ENCODE measurements at regions not wholly inside any gene's neighbourhood (a gene's known extent, or its start where the extent isn't known, plus 50 kb on each side); places are given as distances from the start of the nearest gene placed in this dataset.
"Not testable (repeated sequence)": the region's sequence is repeated elsewhere in the genome, so short reads cannot be mapped to it uniquely, and the experiment has no call there.

DNA sequence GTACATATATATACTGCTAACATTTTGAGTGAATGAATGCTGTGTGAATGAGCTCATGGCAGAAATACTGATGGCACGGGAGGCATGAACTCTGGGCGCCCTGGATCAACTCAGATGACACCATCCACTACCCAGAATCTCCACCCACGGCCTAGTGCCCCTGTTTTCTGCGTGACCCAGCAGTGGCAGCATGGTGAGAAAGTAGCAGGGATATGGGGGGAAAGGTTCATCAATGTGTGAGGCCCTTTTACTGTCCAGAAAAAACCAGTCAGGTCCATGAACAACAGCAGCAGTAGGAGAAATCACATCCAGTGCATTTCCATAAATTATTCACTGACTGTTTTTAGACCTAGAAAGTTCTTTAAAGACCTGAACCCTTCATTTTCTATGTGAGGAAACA is 391.0 kb upstream of the NRP1 start:
- DNase-seq = no peak

DNA sequence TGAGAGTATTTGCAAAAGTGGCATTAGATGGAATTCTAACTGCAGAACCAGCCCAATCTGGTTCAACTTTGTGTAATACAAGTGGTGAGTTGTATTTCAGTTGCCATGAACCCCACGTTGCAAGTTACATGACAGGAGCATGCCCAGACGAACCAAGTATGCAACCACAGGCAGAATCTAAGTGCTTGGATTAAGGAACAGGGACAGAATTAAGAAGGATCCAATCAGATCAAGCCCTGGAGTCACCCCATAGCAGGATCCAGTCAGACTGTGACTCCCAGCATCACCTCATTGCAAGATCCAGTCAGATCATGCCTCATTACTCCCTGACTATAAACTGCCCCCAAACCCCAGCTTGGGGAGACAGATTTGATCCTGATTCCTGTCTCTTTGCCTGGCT is 388.7 kb upstream of the NRP1 start:
- DNase-seq = no peak

DNA sequence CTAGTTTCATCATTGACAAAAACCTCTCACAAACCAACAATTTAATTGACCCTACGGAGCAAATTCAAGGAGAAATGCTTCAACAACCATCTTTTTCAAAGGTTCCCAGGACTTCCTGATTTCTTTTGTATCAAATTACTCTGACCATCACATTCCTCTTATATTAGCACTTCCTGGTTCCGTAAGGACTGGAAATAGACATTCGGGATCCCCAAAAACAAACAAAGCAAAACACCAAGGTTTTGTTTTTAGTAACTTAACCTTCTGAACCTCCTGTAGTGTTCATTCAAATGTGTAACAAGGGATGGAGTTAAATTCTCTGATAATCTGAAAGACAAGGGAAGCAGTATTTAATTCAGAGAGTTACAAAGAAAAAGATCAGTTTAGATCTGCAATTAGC is 387.6 kb upstream of the NRP1 start:
- DNase-seq = no peak

DNA sequence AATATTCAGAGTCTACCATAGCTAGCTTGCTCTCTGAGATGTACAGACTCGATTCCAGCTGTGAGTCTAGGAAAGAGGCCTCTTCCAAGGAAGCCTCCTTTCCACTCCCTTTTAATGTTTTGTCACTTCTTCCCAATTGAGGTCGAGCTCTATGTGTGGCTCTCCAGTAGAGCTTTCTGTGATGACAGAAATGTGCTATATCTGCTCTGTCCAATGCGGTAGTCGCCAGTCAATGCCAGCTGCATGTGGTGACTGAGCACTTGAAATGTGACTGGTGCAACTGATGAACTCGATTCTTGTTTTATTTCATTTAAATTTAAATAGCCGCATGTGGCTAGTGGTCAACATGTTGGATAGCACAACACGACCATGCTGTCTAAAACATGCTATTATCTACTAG is 387.0 kb upstream of the NRP1 start:
- no peak for DNase-seq

DNA sequence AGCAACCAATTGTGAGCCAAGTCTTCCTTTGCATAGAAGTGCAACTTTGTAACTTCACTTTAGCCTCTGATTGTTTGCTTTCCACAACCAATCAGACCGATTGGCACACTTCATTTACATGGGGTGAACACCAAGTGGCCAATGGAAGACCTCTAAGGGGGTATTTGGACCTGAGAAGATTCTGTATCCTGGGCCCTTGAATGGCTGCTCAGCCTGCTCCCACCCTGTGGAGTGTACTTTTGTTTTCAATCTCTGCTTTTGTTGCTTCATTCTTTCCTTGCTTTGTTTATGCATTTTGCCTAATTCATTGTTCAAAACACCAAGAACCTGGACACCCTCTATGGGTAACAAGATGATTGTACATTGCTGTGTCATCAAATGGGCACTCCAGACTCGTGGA is 385.7 kb upstream of the NRP1 start:
- no peak for DNase-seq

DNA sequence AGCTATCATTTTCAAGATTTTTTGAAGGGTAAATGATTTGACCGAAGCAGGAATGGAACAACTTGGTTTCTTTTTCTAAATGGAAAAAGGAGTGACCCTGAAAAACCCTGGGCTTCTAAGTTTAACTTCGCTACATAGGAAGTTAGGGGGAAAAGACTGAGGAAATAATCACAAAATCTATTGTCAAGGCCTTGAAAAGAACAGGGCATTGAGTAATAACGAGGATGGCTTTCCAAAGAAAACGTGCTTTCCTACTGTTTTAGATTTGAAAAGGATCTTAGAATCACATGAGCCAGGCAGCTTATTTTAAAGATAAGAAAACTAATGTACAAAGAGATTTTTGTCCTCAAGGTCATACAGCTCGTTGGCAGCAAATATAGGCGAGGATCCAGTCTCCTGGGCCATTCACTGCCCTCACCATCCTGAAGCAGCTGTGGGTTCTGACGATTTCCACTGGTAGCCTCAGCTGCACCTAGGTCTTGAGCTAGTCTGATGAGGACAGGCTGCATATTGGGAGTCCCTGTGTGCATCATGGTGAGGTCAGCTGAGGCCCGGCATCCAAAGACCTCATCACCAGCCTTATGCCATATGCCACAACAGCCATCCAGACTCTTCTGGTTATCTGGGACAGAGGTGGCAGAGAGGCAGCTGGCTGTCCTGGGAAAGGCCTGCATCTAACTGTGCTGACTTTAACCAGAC is 384.7 kb upstream of the NRP1 start:
- no peak for DNase-seq

DNA sequence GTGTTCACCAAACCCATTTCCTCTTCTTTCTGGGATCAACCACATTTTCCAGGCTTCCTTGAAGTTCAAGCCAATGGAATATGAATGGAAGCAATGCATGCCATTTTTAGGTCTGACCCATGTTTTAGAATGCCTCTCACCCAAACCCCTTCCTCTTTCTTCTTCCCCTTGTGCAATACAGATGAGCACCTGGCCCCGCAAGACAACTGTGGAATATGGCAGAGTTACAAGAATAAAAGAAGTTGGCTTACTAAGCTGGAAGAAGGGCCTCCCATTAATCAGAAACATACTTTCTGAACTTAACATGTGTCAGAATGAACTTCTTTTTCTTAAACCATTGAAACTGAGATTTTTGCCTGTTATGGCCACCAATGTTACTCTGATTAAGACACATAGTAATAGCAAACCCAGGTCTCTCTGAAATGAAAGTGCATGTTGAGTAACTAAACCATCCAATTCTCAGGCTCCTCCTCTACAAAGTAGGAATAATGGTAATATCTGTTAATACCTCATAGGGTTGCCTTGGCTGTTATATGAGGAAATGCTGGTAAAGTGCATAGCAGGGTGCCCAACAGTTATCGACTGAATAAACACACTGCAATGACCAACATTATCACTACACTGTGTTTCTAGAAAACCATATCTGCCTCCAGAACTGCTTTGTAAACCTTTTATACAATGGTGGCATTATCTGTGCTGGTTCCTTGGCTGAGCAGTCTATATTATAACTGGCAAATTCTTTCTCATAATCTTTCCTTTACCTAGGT is 382.2 kb upstream of the NRP1 start:
- DNase-seq = no peak

DNA sequence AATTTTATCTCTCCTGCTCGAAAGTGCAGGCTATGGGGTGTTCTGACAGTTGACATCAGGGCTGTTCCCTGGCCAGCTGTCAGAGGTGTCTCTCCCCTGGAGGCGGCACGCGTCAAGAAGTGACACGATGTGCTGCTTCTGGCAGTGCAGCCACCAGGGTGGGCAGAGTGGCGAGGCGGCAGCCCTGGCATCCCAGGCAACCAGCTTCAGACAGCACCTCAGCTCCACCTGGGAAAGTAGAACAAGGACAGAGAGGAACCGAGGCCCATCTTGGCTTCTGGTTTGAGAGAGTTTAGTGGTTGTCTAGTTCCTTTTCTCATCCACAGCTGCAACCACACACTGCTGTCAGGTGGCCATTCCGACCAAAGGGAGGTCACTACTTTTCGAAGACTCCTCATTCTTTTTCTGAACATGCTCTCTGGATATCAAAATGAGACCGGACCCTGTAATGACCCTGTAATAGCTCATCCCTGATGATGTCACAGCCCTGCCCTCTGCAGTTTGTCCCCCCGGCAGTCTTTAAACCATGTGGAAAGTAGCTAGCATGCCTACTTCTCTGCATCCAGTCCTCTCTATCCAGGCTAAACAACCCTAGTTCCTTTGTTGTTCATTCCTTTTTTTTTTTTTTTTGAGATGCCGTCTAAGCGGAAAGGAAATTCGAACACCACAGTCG is 381.0 kb upstream of the NRP1 start:
- DNase-seq = no peak

DNA sequence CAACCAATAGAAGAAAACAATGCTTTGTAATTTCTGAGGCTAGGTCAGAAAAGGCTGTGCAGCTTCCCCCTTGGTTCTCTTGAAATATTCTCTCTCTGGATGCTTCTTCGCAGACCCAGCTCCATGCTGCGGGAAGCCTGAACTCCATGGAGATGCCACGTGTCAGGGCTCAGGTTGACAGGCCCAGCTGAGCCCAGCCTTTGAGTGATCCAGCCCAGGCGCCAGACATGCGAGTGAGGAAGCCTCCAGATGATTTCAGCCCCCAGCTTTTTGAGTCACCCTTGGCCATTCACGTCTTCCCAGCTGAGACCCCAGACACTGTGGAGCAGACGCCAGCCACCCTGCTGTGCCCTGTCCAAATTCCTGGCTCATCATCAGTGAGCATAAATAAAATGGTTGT is 378.4 kb upstream of the NRP1 start:
- DNase-seq = no peak

DNA sequence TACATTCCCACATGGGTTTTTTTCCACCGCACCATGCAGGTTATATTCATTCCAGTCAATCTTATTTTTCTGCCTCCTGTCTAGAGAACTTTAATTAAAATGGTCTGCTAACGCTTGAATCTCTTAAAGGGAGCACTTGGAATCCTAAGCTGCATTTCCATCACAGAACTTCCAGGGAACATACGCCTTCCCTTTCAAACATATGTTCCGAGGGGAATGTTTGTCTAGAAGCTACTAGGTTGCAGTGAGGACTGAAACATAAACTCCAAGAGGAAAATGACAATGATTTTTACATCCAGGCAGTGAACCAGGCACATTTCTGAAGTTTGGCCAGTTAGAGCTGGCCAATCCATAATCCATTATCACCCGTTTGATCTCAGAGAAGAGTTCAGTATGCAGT is 375.5 kb upstream of the NRP1 start:
- no peak for DNase-seq

DNA sequence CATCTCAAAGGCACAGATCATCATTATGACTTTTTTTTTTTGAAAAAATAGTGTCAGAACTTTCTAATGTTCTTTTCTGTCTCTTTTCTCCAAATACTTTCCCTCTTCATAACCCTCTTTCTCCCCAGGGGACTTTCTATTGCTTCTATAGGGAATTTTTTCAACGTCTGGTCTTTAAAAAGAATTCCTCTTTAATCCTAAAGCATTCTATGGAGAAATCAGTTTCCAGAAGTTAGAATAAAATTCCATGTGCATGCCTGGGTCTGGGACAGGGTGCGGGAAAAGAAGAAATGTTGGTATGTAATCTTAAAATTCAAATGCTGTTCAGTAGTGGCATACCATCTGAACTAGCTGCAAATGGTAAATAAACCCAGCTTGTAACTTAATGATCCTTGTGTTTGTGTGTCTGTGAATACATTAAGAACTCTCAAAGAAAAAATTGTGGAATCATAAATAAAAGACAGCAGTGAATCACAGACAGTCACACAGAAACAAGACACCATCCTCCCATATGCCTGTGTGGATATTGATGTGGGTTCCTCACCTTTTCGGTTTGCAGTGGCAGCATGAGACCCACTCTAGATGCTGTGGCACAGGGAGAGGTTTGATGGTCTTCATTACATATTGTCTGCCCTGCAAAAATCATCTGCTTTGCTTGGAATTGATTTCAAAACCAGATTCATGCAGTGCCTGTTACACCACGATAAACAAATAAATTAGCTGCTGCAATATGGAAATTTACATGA is 374.7 kb upstream of the NRP1 start:
- DNase-seq = no peak

DNA sequence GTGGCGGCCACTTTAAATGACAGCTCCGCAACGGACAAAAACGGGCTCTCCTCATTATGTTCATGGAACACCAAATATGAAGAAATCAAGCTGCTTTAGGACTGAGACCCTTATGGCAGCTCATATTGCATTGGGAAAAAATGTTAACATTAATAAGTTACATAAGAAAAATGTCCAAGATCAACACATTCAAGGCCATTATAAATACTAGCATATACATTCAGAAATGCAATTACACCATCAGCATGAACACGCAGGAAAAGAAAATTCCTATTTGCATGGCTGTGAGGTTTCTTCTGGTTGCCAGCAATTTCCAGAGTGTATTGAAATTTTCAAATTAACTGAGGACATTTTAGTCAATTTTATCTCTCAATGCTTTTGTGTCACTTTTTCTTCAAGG is 374.1 kb upstream of the NRP1 start:
- no peak for DNase-seq

DNA sequence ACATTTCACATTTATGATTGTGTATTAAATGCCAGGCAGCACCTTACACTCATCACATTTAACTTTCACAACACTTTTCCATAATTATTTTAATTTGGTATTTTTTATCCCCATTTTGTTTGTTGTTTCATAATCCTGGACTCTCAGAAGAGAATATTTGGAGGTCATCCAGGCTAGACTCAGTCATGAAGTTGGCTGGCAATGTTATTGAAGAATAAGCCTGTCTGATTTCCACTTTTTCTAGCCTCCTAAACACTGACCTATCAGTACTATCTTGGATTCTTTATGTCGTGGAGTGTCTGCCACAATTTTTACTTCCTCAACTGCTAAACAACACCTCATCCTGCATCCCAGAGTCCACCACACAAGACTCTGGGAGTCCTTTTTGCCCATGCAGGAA is 372.3 kb upstream of the NRP1 start:
- no peak for DNase-seq

DNA sequence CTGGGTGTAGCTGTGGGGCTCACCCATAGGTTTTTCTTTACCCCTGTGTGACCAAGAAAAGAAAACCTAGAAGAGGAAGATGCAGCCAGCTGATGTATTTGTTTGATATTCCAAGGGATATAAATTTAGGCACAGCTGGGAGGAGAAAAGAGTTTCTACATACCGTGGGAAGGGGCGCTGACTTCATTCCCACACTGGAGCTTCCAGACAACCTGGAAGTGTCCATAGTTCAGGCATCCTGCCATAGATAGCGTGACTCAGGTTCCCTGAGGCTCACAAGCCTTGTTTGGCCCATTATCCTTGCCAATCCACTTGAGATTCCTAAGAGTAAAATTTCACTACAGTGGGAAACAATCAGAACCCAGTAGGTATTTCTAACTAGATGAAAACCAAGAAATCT is 371.7 kb upstream of the NRP1 start:
- DNase-seq = no peak

DNA sequence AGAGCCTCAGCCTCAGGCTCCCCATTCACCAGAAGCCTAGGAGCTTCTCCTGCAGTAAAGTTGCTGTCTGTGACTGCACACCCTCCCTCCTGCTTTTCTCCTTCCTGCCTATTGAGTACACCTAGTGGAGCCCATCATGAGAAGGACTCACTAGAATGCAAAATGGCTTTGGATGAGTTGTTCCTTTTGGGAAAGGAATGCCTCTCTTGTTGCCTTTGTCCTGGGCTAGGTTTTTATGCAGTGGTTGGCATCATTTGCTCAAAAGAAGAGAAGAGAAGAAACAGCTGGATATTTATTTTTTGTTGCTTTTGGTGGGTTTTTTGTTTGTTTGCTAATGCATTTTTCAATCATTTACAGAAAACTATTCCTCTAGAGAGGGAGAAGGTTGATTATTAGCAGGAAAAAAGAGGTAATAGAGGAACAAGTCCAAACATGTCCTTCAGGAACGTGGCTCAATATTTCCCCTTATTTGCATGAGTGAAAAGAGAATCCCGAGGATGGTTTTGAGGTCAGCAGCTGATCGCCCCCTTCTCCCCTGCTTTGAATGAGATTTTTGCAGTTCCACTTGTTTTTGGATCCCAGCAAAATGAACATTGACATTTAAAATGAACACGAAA is 369.9 kb upstream of the NRP1 start:
- DNase-seq = no peak

DNA sequence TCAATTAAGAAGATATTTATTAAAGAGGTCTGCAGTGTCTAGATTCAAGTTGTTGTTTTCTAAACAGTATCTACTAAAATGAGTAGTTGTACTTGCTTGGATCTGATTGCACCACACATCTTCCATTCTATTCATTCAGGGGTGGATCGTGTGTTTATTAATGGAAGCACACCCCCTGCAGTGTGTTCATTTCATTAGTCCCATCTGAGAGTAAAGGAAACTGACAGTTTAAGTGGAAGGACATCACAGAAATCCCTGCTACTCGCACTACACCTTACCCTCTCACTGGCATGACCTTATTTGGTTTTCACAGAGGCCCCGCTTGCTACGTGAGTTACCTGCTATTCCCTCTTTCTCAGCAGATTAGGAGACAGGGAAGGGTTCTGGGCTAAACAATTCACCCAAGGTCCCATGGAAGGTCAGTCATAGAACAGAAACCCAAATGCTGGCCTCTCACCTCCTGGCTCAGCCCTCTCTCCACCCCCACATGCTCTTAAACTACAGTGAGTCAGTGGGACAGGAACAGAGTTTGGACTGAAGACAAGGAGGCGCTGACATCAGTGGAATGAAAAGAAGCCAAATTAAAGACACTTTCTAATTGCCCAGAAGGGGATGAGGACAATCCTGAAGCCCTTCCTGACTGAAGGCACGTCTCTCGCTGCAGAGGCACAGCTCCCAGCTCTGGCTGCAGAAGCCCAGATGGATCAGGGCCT is 369.2 kb upstream of the NRP1 start:
- DNase-seq = no peak

DNA sequence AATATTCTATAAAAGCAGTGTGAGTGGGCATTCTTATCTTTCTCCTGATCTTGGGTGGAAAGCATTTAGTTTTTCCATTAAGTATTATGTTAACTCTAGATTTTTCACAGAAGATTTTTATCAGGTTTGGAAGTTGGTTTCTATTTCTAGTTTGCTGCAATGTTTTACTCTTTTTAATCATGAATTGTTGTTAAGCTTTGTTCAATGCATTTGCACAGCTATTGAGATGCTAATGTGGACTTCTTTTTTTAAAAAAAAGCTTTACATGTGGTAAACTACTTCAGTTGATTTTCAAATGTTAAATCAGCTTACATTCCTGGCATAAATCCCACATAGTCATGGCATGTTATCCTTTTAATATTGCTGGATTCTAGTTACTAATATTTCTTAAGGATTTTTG is 363.6 kb upstream of the NRP1 start:
- no peak for DNase-seq

DNA sequence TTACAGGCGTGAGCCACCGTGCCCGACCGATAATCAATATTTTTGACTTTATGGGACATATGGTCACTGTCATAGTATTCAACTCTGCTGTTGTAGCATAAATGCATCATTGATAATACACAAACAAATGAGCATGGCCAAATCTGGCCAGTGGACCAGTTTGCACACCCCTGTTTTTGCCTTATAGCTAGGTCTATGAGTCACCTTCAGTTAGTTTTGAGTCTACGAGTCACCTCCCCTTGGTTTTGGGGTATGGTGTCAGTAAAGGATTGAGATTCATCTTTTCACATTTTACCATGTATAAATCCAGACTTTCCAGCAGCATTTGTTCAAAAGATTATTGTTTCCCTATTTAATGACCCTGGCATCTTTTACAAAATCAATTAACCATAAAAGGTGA is 362.5 kb upstream of the NRP1 start:
- no peak for DNase-seq

DNA sequence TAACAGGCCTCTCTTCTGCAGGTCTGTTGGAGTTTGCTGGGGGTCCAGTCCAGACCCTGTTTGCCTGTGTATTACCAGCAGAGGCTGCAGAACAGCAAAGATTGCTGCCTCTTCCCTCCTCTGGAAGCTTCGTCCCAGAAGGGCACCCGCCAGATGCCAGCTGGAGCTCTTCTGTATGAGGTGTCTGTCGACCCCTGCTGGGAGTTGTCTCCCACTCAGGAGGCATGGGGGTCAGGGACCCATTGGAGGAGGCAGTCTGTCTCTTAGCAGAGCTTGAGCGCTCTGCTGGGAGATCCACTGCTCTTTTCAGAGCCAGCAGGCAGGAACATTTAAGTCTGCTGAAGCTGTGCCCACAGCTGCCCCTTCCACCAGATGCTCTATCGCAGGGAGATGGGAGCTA is 361.1 kb upstream of the NRP1 start:
- DNase-seq = no peak

DNA sequence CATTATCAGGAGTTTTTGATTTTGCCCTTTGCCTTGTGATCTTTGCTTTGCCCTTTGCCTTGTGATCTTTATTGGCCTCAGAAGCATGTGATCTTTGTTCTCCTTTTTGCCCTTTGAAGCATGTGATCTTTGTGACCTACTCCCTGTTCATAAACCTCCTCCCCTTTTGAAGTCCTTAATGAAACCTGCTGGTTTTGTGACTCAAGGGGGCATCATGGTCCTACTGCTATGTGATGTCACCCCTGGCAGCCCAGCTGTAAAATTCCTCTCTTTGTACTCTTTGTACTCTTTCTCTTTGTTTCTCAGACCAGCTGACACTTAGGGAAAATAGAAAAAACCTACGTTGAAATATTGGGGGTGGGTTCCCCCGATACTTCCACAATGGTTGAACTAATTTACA is 356.1 kb upstream of the NRP1 start:
- DNase-seq = not testable (repeated sequence)

DNA sequence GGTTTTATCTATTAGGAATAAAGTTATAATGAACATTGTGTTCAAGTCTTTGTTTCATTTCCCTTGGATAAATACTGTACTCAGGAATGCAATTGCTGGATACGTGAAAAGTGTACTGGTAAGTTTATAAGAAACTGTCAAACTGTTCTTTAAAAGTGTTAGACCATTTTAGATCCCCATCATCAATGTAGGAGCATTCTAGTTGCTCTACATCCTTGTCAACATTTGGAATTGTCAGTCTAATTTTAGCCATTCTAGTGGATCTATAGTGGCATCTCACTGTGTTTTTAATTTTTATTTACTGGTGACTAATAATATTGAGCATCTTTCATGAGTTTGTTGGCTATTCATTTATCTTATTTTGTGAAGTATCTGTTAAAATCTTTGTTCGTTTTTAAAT is 354.0 kb upstream of the NRP1 start:
- no peak for DNase-seq

DNA sequence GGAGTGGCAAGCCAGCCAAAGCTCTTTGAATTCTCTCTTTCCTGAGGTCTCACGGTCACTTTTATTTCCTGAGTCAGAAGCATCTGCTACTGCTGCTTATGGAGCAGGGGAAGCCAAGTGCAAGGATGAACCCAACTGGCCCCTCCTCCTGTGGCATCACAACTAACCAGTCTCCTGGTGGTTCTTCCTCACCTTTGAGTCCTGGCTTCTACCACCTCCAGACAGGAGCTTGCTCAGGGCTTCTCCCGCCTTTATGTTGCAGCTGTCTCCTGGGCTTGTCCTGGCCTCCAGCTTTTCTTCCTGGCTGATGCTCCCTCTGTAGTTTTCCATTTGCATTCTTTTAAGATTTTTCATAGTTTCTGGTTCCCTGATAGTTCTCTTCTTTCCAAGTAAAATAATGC is 349.7 kb upstream of the NRP1 start:
- DNase-seq = no peak

DNA sequence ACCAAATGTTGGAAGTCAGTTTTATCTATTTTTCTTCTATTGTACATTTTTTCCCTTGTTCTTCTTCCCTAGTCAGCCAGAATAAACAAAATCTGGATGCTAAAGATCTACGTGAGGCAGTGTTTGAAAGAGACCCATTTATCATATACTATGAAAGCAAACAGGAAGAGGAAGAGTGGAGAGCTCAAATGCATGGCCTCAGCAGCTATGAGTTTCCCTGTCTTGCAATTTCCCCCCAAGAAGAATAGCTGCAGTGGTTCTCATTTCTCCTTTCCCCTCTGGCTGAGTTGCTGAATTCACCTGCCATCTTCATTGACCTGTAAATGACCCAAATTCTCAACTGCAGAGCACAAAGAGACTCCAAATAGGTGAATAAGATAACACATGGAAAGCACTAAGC is 347.1 kb upstream of the NRP1 start:
- DNase-seq = no peak

All from COR-L47 (cell line).